Choroid plexus epithelial cell (primary cell): ENCODE measurements at regions not wholly inside any gene's neighbourhood (a gene's known extent, or its start where the extent isn't known, plus 50 kb on each side); places are given as distances from the start of the nearest gene placed in this dataset.
"Not testable (repeated sequence)": the region's sequence is repeated elsewhere in the genome, so short reads cannot be mapped to it uniquely, and the experiment has no call there.

Experiments
- DNase-seq: peaks from one replicate; pipeline ENCODE4 v3.0.0-alpha.2; 2010; ENCODE audit warnings: low read depth
- H3K4me3 ChIP-seq: 2 replicates; pipeline ENCODE4 v1.5.1; 2011; ENCODE audit warnings: low read depth, mild to moderate bottlenecking, control low read depth, low read length, moderate library complexity
- CTCF ChIP-seq: conservative IDR thresholded peaks from 2 replicates; pipeline ENCODE4 v1.5.1; 2011; ENCODE audit warnings: low read depth, mild to moderate bottlenecking, control low read depth, inconsistent platforms, low read length, moderate library complexity

- no peak overlapping the region for H3K4me3 ChIP-seq
- TF ChIP-seq CTCF = no peak
- peak; percentile 28 for DNase-seq
Measured at GRCh38 chr5:27854243-27854852, 816.0 kb upstream of the CDH9 start.

GRCh38 chr5:27845248-27845647 is 806.9 kb upstream of the CDH9 start:
- TF ChIP-seq CTCF = no peak
- no peak overlapping the region for H3K4me3 ChIP-seq

GRCh38 chr5:27836704-27837103 is 798.3 kb upstream of the CDH9 start:
- H3K4me3 ChIP-seq, DNase-seq: not testable (repeated sequence)

More at GRCh38 chr5:27845248-27845647, 806.9 kb upstream of the CDH9 start:
- DNase-seq = no peak

- H3K4me3 ChIP-seq = no peak overlapping the region
- no peak for TF ChIP-seq CTCF
Measured at GRCh38 chr5:27832886-27833285, 794.5 kb upstream of the CDH9 start.

GRCh38 chr5:27830546-27830945 is 792.2 kb upstream of the CDH9 start:
- no peak for TF ChIP-seq CTCF
- H3K4me3 ChIP-seq = no peak overlapping the region
- peak; percentile 80 for DNase-seq

More at GRCh38 chr5:27832886-27833285, 794.5 kb upstream of the CDH9 start:
- DNase-seq = no peak

GRCh38 chr5:27821681-27822080 is 783.3 kb upstream of the CDH9 start:
- DNase-seq = peak; percentile 46
- H3K4me3 ChIP-seq = no peak overlapping the region
- no peak for TF ChIP-seq CTCF

- peak; percentile 34 for DNase-seq
- no peak for TF ChIP-seq CTCF
- no peak overlapping the region for H3K4me3 ChIP-seq
Measured at GRCh38 chr5:27818888-27819287, 780.5 kb upstream of the CDH9 start.

- DNase-seq = peak; percentile 37
- H3K4me3 ChIP-seq = no peak overlapping the region
- no peak for TF ChIP-seq CTCF
Measured at GRCh38 chr5:27814983-27815382, 776.6 kb upstream of the CDH9 start.
